GM23248 (cell line): ENCODE measurements at regions not wholly inside any gene's neighbourhood (a gene's known extent, or its start where the extent isn't known, plus 50 kb on each side); places are given as distances from the start of the nearest gene placed in this dataset.

ENCODE experiments used
- EZH2 ChIP-seq: fragments of 200-600 bp; sonication (generic); IDR thresholded peaks from 2 replicates; pipeline ENCODE4 v1.6.1; 2018; ENCODE audit warnings: antibody characterized with exemption, mild to moderate bottlenecking; ENCODE audit not compliant: insufficient read depth, poor library complexity, severe bottlenecking
- EZH2phosphoT487 ChIP-seq: fragments of 200-600 bp; sonication (generic); IDR thresholded peaks from 2 replicates; pipeline ENCODE4 v1.6.1; 2018; ENCODE audit warnings: antibody characterized with exemption, moderate library complexity, mild to moderate bottlenecking, low read depth; ENCODE audit not compliant: insufficient read depth

DNA sequence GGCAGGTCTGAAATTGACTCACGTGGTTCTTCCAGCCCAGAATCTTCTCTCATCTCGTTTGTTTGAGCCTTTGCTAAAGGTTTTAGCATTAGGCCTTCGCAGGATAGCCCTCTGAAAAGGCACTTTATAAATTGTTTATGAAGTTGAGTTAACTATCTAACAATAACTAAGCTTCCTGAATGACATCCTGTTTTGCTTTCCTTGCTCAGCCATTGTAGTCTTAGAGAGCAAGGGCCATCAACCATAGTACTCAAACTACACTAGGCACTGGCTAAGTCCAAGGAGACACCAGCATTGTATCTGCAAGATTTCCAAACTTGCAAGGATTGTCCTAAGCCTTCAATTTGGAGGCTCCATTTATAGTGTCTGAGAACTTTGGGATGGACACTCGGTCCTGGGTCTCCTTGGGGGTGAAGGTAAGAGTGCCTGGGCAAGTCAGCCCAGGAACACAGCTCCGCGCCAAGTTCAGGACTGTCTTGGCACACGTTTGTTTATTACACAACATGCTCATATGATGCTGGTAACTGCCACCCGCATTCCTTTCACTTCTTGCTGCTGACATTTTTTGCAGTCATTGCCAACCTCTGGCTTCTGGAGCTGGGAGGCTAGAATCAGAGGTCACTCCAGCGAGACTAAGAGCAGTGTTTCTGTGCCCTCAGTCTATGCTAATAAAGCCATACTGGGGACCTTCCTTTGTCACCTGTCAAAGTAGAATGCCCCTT, 151.1 kb downstream of the ESM1 start:
- no peak for TF ChIP-seq EZH2
- no peak for TF ChIP-seq EZH2phosphoT487
